NCI-H69 (cell line): ENCODE measurements at regions not wholly inside any gene's neighbourhood (a gene's known extent, or its start where the extent isn't known, plus 50 kb on each side); places are given as distances from the start of the nearest gene placed in this dataset.

Experiments used
- DNase-seq: peaks from one replicate; lab custom pipeline; 2025; lab: John Stamatoyannopoulos, UW

DNA sequence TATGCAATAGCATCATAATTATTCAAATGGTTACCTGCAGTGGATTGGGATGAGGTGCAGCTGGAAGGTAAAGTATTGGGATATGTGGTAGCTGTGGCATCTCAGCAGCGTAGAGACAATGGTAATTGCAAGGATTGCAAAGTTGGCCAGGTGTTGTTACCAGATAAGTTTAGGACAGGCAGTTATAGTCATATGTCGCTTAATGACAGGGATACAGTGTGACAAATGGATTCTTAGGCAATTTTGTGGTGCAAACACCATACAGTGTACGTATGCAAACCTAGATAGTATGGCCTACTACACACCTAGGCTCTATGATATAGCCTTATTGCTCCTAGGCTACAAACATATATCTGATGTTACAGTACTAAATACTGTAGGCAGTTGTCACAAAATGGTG lies 163.5 kb upstream of the LYZL2 start:
- no peak for DNase-seq

DNA sequence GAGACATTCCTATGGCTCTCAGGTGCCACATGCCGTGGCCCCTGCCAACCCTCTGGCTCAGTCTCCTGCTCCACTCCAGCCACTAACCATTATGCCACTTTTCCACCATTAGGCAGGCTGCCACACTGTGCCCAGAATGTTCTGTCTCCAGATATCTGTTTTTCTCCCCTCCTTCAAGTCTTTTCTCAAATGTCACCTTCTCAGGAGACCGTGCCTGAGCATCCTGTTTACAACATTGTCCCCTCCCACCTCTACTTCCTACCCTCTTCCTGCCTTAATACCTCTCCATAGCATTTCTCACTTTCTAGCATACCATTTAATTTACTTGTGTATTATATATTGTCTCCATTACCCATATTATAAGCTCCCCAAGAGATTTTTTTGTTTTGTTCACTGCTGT lies 162.5 kb upstream of the LYZL2 start:
- no peak for DNase-seq

DNA sequence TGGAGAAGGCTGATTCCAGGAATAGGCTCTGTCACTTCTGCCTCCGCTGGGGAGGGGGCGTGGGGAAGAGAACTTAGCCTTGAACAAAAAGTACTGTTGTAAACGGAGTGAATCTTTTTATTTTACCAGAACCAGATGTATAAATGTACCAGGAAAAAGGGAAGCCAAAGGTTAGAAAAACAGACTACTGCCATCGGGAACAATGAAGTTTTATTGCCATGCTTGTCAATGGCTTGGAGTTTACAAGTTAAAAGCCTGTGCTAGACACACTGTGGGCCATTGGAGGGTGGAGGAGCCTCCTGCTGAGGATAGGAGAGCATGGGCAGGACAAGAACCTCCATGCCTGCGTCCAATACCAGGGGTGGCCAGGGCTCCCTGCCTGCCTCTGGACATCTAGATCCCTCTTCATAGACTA lies 161.7 kb upstream of the LYZL2 start:
- DNase-seq = no peak

DNA sequence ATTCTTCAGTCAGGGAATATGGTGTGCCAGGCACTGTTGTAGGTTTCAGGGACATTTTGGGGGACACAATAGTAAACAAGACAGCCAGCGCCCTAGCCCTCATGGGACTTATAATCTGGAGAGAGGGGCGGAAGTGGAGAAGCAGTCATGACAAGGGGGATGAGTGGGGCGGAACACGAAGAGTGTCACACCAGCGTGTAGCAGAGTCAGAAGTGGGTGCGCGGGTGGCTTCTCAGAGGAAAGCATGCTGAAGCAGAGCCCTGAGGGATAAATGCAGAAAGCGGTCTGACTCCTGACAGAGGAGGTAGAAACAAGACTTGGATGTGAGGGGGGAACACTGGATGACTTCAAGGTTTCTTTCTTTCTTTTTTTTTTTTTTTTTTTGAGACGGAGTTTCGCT lies 160.3 kb upstream of the LYZL2 start:
- no peak for DNase-seq

DNA sequence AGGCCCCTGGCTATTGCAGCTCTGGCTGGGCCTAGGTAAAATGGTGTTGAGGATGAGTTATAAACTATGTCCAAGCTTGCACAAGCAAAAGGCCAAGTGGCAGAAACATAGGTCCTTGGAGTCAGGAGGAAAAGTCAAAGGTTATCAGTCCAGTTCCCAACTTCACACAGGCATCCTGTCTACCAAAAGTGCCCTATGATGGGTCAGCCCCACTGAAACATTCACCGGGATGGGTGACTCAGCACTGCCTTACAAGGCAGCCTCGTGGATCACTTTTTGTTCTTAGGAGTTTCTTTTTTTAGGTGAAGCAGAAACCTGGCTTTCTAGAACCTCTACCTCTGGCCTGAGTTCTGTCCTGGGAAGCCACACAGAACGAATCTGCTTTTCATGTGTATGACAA lies 158.8 kb upstream of the LYZL2 start:
- DNase-seq = no peak

DNA sequence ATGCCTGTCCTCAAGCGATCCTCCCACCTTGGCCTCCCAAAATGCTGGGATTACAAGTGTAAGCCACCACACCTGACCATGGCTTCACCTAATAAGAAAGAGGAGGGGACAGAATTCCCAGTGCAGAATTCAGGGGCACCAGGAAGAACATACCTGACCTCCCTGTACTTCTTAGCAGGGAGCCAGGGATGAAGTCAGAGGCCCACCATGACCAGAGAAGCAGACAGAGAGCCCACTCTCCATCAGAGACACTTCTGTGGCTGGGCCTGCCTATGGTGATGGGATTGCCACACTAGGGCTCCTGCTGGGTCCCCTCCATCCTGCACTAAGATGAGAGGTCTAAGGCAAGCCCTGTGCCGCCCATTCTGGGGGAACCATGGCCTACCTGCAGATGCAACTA lies 157.4 kb upstream of the LYZL2 start:
- no peak for DNase-seq

DNA sequence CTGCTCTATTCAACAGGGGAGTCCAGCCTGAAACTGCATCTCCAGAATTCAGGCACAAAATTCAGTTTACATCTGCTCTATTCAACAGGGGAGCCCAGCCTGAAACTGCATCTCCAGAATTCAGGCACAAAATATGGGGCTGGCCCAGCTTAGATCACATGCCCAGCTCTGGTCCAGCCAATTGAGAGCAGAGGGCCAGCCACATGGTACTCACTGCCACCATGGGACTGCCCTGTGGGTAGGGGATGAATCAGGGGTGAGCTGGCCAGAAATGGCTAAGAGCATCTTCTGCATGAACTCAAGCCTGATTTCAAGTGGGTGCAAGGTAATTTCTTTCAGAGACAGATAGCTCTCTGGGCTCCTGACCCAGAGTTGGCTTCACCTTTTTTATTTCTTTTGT lies 156.6 kb upstream of the LYZL2 start:
- DNase-seq = no peak

DNA sequence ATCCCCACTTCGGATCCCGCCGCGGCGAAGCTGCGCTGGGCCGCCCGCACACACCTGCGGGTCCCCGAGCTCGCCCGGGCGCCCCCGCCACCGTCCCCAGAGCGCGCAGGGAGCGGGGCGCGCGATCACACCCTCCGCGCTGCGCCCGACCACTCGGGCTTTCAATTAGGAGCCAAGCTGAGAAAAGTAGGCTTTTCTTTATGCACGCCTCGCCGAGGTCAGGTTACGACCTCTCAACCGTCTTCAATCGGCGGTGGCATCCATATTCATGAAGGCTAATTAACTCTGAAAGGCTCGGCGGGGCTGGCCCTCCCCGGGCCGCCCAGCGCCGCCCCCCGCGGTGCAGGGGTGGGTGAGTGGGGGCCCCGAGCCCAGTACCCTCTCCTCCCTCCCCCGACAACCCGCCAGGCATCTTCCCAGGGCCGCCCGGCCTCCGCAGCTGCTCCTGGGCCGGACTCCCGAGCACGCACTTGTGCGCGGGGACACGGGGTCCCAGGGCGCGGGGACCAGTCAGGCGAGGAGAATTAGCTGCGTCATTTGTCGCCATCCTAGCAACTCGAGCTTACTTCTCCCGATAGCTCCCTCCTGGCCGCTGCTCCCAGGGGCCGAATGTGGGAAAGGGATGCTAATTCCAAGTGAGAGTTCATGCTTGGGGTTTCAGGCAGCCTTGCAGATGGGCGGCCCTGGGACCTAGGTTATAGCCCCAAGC lies 155.5 kb upstream of the LYZL2 start:
- DNase-seq = peak; percentile 40

DNA sequence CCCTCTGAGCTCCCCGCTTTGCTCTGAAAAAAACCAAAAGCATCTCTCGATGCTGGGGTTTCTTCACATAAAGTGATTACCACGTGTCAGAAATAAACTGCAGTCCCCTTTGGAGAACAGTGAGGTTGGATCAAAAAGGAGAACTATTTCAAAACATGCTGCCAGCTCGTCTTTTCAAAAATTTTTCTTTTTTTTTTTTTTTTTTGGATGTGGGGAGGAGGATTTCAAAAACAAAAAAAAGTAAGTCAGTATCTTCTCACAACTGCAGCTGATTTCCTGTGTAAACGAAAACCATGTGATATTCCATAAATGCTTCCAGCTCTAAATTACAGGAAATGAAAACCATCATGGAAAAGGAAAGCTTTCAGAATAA lies 155.0 kb upstream of the LYZL2 start:
- no peak for DNase-seq

DNA sequence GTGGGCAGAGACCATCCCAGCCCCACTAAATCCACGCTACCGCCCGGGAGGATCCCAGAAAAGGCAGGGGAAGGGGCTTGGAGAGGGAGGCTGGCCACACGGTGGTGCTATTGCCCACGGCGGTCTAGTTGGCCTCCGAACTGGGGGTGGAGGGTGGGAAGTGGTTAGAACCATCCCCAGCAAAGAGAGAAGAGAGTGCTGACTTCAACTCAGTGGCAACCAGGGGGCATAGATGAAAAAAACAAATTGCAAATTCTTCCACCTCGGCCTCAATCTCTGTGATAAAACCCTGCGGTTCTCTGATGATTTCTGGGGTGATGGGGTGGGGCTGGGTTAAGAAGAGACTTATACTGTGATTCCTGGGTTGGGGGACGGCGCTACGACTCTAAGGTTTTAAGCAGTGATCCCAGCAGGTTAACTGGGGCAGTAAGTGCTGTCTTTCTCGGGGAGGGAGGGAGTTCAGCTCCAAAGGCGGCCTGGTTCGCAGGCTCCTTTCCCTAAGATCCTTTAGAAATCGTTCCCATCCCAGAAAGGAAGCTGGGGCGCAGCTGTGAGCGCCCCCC lies 154.5 kb upstream of the LYZL2 start:
- DNase-seq = peak; percentile 37

DNA sequence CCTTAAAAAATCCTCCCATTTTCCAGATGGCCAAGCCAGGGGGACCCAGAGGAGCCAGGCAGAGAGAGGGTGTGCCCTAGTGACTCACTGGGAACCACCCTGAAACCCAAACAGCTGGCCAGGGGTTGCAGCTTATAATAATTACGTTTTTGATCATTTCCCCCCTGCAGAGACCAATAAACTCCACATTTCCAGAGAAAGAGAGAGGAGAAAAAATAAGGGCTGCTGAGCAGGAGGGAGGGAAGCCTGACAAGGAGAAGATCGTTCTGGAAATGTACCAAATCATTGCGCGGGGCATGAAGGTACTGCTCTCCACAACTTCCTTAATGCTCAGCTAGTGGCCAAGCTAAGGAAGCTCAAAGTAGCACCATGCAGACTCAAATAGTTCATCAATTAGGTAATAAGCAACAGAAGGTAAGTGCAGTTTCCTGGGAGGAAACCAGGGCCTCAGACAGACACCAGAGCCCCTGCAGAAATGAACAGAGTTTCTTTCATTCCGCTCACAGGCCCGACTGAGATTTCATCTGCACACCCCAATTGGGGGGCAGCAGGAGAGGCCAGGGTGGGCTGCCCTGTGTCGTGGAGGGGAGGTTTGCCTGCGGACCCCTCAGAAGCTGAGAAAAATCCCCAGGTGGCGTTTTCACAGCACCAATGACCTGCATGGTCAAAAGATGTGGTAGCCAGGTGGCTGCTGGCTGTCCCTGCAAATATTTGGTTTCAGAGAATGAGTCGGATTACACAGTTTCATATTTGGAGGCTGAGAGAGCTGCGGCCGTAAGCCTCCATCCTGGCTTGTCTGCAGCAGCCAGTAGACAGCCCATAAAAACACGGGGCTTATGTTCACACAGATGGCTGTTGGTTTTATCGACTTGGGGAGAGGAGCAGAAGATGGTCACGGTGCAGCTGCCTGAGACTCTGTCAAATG lies 153.2 kb upstream of the LYZL2 start:
- no peak for DNase-seq

DNA sequence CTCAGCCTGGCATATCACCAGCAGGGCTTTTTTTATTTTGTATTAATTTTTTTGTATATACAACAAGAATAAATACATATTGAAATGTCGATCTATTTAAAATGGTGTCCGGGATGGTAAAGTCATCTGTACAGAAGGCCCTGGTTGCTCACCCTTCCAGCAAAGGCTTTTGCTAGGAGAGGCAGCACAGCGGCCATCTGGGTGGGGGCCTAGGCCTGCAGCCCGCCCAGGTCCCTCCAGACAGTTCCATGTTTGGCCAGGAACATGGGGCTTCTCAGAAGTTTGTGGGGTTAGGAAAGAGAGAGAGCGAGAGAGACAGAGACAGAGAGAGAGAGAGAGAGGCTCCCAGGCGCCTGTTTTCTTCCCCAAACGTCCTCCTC lies 152.6 kb upstream of the LYZL2 start:
- DNase-seq = no peak

DNA sequence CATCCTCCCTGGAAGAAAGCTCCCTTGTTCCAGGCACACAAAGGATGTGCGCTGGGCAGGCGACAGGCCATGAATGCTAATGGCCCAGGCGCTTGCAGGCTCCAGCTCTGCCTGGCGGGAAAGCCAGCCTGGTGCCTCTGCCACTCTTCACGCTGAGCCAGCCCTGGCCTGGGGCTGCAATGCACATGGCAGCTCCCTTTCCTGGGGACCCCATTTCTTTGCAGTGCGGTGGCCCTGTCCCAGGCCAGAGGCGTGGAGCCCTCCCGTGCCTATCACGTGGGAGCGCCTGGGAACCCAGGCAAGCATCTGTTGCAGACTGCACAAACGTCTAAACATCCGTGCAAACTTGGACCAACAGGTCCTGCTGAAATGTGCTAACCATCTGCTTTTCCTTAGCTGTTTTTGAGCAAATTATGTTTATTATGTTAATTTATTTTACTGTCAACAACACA lies 152.1 kb upstream of the LYZL2 start:
- no peak for DNase-seq

DNA sequence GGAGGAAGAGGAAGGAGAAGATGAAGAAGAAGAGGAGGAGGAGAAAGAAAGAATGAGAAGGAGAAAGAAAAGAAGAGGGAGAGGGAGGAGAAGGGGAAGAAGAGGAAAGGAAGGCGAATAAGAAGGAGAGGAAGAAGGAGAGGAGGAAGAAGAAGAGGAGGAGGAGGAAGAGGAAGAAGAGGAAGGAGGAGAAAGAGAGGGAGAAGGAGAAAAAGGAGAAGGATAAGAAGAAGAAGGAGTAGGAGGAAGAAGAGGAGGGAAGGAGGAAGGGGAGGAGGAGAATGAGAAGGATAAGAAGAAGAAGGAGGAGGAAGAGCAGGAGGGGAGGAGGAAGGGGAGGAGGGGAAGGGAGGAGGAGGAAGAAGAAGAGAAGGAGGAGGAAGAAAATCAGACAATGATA lies 149.2 kb upstream of the LYZL2 start:
- DNase-seq = no peak

DNA sequence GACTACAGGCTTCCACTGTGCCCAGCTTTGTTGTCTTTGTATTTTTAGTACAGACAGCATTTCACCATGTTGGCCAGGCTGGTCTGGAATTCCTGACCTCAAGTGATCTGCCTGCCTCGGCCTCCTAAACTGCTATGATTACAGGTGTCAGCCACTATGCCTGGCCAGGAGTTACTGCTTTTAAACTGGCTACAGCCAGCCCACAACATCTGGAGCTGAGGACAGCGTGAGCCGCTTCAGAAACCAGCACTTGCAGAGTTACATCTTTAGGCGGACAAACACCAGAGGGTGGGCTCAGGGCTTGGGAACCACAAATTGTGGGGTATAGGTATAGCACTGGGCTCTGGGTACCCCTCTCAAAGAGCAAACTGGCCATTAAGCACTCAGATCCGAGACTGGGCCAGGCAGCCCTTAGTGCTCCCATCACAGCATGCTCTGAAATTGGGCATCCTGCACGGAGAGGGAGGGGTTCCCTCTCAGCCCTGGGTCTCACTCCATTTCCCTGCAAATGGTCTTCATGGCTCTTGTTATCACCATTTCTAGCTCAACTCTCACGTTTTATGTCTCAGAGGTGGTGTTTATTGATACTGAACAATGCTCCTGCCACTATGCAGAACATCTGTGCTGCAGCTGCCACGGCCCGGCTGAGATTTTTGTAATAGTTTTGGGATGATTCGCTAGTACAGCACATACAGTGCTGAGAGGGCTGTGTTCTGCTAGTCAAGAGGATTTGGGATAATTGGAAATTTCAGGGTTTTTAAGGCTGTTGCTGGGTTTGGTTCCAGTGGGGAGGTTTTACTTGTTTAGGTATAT lies 146.4 kb upstream of the LYZL2 start:
- no peak for DNase-seq

DNA sequence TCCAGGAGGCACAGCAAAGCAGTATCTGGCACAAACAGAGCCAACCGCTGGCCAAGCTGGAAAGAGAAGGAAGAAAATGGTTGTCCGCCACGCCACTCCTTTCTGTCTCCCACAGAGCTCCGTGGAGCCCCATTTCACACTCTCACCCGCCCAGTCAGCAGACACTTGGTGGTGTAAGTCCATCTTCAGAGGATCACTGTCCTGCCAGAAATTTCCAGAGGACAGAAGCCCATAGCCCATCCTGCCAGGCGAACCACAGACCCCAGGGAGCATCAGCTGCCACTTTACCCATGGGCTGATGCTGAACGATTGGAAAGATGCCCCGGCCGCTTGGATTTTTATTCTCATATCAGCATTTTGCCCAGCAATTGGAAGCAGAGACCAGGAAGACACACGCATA lies 144.7 kb upstream of the LYZL2 start:
- no peak for DNase-seq

DNA sequence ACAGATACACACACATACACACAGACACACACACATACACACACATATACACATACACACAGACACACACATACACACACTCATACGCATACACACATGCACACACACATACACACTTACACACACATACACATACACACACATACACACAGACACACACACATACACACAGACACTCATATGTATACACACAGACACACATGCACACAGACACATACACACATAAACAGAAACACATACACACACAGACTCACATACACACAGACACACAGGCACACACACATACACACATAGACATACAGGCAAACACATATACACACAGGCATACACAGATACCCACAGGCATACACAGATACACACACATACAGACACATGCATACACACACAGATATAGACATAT lies 143.9 kb upstream of the LYZL2 start:
- no peak for DNase-seq

DNA sequence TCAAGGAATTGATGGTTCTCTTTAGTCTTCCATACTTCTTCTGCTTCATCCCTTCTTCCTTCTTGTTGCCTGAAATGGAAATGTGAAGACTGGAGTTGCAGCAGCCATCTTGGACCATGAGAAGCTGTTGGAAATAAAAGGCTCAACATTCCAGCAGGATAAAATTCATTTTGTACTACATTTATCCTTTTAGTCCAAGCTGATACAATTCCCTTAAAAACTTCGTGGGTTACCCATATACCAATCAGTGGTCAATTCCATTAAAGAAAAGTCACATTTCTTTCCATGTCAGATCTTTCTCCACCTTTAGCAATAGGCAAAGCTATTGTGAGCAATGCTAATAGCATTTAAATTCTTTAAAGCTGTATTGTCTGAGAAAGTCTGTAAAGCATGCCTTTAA lies 141.3 kb upstream of the LYZL2 start:
- no peak for DNase-seq

DNA sequence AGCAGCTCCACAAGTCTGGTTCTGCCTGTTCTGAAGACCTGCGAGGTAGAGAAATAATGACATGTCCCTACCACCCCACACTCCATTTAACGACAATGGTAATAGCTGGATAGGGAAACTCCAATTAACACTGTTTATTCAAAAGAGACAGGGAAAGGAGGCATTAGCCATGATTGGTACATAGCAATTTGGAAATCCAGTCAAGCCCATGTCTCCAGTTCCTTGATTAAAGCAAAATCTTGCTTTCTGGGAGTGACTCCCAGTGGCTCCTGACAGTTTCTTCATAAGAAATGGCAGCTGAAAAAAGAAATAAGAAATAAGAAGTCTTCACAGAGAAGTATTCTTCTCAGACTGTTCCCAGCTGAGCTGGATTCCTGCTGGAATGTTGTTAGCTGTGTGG lies 140.7 kb upstream of the LYZL2 start:
- DNase-seq = no peak

DNA sequence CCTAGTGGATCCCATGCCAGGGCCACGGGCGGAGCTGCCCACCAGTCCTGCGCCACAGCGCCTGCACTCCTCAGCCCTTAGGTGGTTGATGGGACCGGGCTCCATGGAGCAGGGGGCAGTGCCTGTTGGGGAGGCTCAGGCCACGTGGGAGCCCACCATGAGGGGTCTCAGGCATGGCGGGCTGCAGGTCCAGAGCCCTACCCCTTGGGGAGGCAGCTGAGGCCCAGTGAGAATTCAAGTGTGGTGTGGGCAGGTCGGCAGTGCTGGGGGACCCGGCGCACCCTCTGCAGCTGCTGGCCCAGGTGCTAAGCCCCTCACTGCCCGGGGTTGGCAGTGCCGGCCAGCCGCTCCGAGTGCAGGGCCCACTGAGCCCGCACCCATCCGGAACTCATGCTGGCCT lies 139.8 kb upstream of the LYZL2 start:
- no peak for DNase-seq

DNA sequence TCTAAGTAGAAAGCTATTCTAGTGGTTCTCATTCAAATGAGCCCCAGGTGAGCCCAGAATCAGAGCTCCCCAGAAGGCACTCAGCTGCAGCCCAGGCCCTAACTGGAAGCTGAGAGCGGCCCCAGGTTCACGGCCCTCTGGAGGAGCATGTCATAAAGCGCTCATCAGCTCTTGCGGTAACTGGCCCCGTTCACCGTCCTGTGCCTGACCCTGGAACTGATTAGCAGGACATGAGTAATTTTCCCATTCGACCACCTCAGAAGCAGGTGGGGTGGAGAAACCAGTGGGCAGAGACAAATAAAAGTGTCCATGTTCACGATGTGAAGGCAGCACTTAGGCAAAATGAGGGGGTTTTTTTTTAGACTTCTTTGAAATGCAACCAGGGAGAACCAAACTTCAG lies 136.1 kb upstream of the LYZL2 start:
- DNase-seq = no peak

DNA sequence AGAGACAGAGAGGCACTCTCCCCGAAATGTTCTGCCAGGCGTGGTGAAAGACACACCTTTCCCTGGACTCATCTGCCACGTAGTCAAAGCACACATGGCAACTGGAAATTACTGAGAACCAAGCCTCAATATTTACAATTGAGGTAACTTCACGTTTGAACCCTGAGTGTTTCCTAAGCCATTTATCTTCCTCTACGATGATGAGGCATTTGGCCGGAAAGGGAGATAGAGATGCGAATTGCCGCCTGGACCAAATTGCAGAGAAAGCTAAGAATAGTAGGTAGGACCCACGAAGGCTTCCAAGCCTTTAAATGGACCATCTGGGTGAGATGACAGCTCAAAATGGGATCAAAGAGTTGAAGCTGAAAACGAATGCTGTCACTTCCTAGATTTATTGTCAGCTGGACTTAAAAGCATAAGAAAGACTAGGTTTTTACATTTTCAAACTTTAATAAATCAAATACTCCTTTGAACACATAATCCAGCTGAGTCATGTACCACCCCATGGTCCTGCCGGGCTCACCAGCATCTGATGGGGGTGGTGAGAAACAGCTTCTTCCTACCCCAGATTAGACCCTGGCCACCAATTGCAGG lies 135.6 kb upstream of the LYZL2 start:
- DNase-seq = no peak
